Activated naive CD8-positive, alpha-beta T cell treated with anti-CD3 and anti-CD28 coated beads, Interleukin-2, amount 50 U/mL, for 24 hours (primary cell): ENCODE measurements at regions not wholly inside any gene's neighbourhood (a gene's known extent, or its start where the extent isn't known, plus 50 kb on each side); places are given as distances from the start of the nearest gene placed in this dataset.
"Not testable (repeated sequence)": the region's sequence is repeated elsewhere in the genome, so short reads cannot be mapped to it uniquely, and the experiment has no call there.

Source experiments
- ATAC-seq: fragments of 150-1000 bp; cut with Tn5 transposase; one replicate; pipeline ENCODE4 v1.10.0; 2021
- DNase-seq: peaks from one replicate; pipeline ENCODE4 v3.0.0; 2021
- H3K27ac Mint-ChIP-seq: one replicate; pipeline ENCODE4 v1.8.0; 2021; ENCODE audit warnings: mild to moderate bottlenecking, mixed read lengths
- H3K27me3 Mint-ChIP-seq: one replicate; pipeline ENCODE4 v1.8.0; 2021; ENCODE audit warnings: mixed read lengths
- H3K36me3 Mint-ChIP-seq: one replicate; pipeline ENCODE4 v1.8.0; 2021; ENCODE audit warnings: low read depth, mixed read lengths
- H3K4me1 Mint-ChIP-seq: one replicate; pipeline ENCODE4 v1.8.0; 2021; ENCODE audit warnings: mixed read lengths
- H3K4me3 Mint-ChIP-seq: one replicate; pipeline ENCODE4 v1.8.0; 2021; ENCODE audit warnings: mild to moderate bottlenecking, moderate library complexity, mixed read lengths
- H3K9me3 Mint-ChIP-seq: one replicate; pipeline ENCODE4 v1.8.0; 2021; ENCODE audit warnings: mixed read lengths

DNA sequence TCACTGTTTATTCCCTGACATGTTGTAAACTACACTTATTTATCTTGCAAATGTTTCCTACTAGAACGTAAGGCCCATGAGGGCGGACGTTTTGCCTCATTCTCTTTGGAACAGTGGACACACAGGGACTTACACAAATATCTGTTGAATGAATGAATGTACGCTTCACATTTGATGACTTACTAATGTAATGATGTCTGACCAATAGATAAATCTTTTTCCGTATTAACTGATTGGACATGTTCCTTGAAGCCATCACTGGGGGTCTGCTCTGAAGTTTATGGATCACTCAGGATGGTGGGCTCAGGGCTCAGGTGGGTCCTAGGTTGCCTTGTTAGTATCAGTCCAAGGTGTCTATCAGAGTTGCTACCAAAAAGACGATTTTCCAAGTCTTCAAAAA is 763.2 kb upstream of the TPTE start:
- no peaks in the 10 kb centered on the region for H3K4me1 Mint-ChIP-seq
- no peak overlapping the region for H3K27ac Mint-ChIP-seq
- DNase-seq: no peak
- no peak for ATAC-seq
- peaks cover 3% of the 10 kb centered on the region for H3K9me3 Mint-ChIP-seq
- no peaks in the 10 kb centered on the region for H3K36me3 Mint-ChIP-seq
- no peak overlapping the region for H3K4me3 Mint-ChIP-seq
- H3K27me3 Mint-ChIP-seq: no peaks in the 10 kb centered on the region

DNA sequence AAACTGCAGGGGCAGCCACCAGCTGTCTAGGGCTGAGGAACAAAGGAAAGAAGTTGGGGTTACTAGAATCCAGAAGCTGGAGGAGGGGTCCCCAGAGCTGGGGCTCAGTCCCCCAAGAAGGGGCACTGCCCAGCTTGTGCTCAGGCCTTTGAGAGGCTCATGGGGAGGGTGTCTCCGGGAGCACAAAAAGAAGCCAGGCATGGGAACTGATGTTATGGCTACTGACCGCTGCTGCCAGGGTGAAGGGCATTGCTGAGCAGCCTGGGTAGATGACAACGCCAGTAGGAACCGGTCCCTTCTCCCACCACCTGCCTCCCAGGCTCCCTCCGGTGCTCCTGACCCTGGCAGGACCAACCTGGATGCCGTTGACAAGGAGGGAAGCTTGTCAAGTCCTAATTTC is 762.5 kb upstream of the TPTE start:
- Mint-ChIP-seq H3K9me3 (peaks cover 3% of the 10 kb centered on the region), H3K4me1 (no peaks in the 10 kb centered on the region), H3K27me3 (no peaks in the 10 kb centered on the region), H3K27ac (no peak overlapping the region), H3K36me3 (no peaks in the 10 kb centered on the region), H3K4me3 (no peak overlapping the region)
- DNase-seq (no peak), ATAC-seq (no peak)

DNA sequence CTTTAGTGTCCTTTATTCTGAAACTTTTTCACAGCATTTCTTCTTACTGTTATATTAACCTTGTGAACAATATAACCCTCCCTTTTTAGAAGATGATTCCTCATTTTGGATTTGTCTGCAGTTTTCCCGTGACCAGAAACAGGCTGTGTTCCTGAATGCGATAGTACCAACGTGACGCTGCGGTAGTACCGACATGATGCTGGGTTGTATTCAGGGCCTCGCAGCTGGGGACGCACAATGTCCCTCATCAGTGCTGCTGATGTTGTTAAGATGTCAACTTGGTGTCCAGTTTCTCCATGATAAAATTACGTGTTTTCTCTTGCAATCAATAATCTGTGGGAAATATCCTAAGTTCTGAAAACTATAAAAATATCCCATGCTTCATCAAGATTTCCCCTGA is 761.4 kb upstream of the TPTE start:
- no peak for DNase-seq
- Mint-ChIP-seq H3K4me1 (no peaks in the 10 kb centered on the region), H3K27me3 (no peaks in the 10 kb centered on the region), H3K9me3 (no peaks in the 10 kb centered on the region), H3K36me3 (no peaks in the 10 kb centered on the region), H3K4me3 (no peak overlapping the region), H3K27ac (no peak overlapping the region)
- no peak for ATAC-seq

DNA sequence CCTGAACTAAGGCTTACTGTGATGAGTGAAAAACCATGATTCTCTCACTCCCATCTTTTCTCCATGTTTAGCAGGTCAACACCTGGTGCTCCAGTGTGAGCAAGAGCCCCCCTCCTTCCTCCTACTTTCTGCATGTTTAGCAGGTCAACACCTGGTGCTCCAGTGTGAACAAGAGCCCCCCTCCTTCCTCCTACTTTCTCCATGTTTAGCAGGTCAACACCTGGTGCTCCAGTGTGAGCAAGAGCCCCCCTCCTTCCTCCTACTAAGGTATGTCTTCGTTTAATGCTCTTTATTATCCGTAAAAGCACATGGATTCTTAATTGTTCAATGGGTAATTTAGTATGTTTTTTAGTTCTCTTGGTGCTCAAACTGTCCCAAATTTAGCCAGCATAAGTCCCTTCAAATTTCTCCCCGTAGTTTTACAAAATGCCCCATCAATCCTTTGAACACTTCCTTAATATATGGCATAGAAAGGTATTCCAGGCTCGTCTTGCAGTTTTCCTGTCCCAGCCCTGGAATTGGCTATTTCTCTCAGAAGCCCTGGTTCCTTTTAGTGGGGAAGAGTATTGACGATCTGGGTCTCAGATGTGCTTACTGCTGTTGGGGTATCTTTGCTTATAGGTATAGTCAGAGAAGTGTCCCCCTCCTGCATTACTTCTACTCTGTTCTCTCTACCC is 760.8 kb upstream of the TPTE start:
- no peak for DNase-seq
- Mint-ChIP-seq H3K27me3 (no peaks in the 10 kb centered on the region), H3K36me3 (no peaks in the 10 kb centered on the region), H3K27ac (no peak overlapping the region), H3K4me1 (no peaks in the 10 kb centered on the region), H3K4me3 (no peak overlapping the region), H3K9me3 (no peaks in the 10 kb centered on the region)
- no peak for ATAC-seq

DNA sequence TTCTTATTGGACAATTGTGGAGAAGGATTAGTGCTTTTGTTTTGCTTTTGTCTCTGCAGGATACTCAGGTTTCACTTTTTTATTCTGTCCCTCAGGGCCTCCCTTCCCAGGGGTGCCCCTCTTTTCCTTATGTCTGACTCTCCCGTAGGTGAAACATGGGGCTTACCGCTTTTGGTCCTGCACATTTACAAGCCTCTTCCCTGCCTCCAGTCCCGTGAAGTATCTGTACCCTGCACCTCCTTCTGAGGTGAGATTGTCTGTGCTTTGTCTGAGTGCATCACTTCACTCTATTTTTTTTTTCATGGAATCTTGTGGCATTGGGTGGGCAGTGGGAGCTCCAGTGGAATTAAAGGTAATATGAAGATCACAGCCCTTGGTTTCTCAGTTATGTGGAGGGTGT is 758.1 kb upstream of the TPTE start:
- no peak for DNase-seq
- ATAC-seq: no peak
- H3K36me3 Mint-ChIP-seq: no peaks in the 10 kb centered on the region
- H3K27me3 Mint-ChIP-seq: no peaks in the 10 kb centered on the region
- H3K4me1 Mint-ChIP-seq: no peaks in the 10 kb centered on the region
- H3K27ac Mint-ChIP-seq: no peak overlapping the region
- H3K9me3 Mint-ChIP-seq: no peaks in the 10 kb centered on the region
- no peak overlapping the region for H3K4me3 Mint-ChIP-seq

DNA sequence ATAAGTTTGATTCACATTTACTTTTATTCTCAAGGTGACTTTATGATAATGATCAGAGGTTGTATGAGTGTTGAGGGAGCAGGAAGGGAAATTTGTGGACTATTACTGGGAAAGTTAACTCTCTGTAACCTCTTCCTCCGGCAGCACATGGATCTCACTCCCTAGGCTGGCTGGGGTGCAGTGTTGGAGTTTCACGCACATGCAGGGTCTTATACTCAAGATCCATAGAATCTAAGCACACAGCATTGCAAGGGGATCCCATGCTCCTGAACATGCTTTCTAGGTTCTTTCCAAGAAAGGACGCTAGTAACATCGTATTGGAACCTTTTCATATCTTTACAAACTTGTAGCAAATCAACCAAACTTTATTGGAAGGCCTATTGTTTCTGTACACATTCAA is 757.6 kb upstream of the TPTE start:
- DNase-seq (no peak), ATAC-seq (no peak)
- Mint-ChIP-seq H3K27ac (no peak overlapping the region), H3K4me1 (no peaks in the 10 kb centered on the region), H3K36me3 (no peaks in the 10 kb centered on the region), H3K4me3 (no peak overlapping the region), H3K27me3 (no peaks in the 10 kb centered on the region), H3K9me3 (no peaks in the 10 kb centered on the region)

DNA sequence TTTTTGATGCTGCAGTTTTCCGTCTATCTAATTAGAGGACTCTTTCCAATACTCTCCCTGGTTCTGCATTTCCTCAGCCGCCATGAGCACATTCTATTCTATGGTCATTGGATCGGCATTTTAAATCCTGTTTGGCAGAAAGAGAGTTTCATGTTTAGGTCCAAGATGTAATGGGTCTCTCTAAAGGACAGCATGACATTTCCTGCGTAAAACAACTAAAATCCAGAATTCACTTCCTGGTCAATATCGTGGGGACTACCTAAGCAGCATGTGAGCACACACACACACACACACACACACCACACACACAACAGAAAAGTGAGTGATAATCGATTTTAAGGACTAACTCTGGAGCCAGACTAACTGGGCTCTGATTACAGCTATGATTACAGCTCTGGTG is 757.1 kb upstream of the TPTE start:
- DNase-seq, H3K4me3 Mint-ChIP-seq, H3K4me1 Mint-ChIP-seq, ATAC-seq, H3K36me3 Mint-ChIP-seq, H3K27ac Mint-ChIP-seq, H3K9me3 Mint-ChIP-seq, H3K27me3 Mint-ChIP-seq: not testable (repeated sequence)

DNA sequence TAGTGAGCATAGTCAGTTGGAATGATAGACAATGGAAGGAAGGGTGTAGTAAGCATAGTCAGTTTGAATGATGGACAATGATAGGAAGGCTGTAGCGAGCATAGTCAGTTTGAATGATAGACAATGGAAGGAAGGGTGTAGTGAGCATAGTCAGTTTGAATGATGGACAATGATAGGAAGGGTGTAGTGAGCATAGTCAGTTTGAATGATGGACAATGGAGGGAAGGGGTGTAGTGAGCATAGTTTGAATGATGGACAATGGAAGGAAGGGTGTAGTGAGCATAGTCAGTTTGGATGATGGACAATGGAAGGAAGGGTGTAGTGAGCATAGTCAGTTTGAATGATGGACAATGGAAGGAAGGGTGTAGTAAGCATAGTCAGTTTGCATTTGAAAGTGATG is 755.8 kb upstream of the TPTE start:
- H3K4me1 Mint-ChIP-seq, H3K27me3 Mint-ChIP-seq, DNase-seq, ATAC-seq, H3K36me3 Mint-ChIP-seq, H3K4me3 Mint-ChIP-seq, H3K9me3 Mint-ChIP-seq, H3K27ac Mint-ChIP-seq: not testable (repeated sequence)

DNA sequence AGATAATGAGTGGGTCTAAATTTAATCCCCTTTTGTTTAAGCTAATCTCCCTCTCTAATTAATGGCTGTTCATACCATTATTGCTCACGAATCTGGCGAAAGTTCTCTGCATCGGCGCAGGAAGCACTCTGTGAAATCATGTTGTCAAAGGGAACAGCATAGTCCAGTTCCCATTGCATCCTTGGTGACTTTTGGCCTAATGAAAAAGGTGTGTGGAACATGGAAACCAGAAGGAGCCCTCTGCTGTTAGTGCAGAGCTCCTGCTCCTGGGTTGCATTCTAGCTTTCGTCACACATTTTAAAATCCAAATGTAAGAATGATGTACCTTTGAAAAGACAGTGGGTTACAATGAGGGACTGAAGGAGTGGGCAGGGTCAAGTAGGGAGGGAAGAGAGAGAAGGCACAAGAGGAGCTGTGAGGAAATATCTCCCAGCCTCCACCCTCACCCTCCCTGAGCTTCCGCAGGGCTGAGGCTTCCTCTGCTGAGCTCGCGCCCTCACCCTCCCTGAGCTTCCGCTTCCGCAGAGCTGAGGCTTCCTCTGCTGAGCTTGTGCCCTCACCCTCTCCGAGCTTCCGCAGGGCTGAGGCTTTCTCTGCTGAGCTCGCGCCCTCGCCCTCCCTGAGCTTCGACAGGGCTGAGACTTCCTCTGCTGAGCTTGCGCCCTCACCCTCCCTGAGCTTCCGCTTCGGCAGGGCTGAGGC is 754.3 kb upstream of the TPTE start:
- not testable (repeated sequence) for H3K36me3 Mint-ChIP-seq, H3K27me3 Mint-ChIP-seq, H3K4me3 Mint-ChIP-seq, H3K27ac Mint-ChIP-seq, H3K9me3 Mint-ChIP-seq, ATAC-seq, DNase-seq, H3K4me1 Mint-ChIP-seq

DNA sequence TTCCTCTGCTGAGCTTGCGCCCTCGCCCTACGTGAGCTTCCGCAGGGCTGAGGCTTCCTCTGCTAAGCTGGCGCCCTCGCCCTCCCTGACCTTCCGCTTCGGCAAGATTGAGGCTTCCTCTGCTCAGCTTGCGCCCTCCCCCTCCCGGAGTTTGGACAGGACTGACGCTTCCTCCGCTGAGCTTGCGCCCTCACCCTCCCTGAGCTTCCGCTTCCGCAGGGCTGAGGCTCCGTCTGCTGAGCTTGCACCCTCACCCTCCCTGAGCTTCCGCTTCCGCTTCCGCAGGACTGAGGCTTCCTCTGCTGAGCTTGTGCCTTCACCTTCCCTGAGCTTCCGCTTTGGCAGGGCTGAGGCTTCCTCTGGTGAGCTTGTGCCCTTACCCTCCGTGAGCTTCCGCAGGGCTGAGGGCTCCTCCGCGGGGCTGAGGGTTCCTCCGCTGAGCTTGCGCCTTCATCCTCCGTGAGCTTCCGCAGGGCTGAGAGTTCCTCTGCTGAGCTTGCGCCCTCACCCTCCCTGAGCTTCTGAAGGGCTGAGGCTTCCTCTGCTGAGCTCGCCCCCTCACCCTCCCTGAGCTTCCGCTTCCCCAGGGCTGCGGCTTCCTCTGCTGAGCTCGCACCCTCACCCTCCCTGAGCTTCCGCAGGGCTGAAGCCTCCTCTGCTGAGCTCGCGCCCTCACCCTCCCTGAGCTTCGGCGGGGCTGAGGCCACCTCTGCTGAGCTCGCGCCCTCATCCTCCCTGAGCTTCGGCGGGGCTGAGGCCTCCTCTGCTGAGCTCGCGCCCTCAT is 753.6 kb upstream of the TPTE start:
- Mint-ChIP-seq H3K4me3 (no peak overlapping the region), H3K27me3 (no peaks in the 10 kb centered on the region), H3K9me3 (no peaks in the 10 kb centered on the region), H3K4me1 (no peaks in the 10 kb centered on the region), H3K36me3 (no peaks in the 10 kb centered on the region), H3K27ac (no peak overlapping the region)
- no peak for ATAC-seq
- DNase-seq: no peak

DNA sequence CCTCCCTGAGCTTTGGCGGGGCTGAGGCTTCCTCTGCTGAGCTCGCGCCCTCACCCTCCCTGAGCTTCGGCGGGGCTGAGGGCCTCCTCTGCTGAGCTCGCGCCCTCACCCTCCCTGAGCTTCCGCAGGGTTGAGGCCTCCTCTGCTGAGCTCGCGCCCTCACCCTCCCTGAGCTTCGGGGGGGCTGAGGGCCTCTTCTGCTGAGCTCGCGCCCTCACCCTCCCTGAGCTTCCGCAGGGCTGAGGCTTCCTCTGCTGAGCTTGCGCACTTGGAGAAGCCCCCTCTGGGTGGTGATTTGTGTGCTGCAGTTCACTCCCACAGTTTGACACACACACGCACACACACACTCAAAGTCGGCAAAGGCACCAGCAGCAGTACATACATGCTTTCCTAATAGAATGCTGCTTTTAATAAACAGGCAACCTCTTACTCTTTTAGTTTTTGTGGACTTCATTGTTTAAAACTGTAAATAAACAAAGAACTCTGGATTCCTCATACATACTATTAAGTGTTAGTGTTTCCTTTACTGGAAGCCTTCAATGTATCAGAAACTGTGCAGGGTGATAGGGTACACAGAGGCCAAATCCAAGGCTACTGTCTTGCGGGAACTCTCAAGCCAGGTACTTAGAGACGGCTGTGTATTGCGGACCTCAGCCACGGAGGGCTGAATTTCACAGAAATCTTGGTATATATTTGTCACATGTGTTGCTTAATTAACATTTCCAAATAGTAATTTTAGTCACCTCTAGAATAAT is 752.8 kb upstream of the TPTE start:
- DNase-seq, H3K4me1 Mint-ChIP-seq, ATAC-seq, H3K27me3 Mint-ChIP-seq, H3K9me3 Mint-ChIP-seq, H3K27ac Mint-ChIP-seq, H3K36me3 Mint-ChIP-seq, H3K4me3 Mint-ChIP-seq: not testable (repeated sequence)

DNA sequence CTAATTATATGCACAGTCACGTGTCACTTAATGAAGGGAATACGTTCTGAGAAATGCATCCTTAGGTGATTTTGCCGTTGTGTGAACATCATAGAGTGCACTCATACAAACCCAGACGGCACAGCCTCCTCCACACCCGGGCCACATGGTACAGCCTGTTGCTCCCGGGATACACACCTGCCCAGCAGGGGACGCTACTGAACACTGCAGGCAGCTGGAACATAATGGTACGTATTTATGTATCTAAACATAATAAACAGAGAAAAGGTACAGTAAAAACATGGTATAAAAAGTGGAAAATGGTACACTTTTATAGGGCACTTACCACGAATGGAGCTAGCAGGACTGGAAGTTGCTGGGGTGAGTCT is 752.3 kb upstream of the TPTE start:
- not testable (repeated sequence) for H3K27ac Mint-ChIP-seq, H3K4me1 Mint-ChIP-seq, DNase-seq, H3K27me3 Mint-ChIP-seq, H3K36me3 Mint-ChIP-seq, H3K4me3 Mint-ChIP-seq, ATAC-seq, H3K9me3 Mint-ChIP-seq

DNA sequence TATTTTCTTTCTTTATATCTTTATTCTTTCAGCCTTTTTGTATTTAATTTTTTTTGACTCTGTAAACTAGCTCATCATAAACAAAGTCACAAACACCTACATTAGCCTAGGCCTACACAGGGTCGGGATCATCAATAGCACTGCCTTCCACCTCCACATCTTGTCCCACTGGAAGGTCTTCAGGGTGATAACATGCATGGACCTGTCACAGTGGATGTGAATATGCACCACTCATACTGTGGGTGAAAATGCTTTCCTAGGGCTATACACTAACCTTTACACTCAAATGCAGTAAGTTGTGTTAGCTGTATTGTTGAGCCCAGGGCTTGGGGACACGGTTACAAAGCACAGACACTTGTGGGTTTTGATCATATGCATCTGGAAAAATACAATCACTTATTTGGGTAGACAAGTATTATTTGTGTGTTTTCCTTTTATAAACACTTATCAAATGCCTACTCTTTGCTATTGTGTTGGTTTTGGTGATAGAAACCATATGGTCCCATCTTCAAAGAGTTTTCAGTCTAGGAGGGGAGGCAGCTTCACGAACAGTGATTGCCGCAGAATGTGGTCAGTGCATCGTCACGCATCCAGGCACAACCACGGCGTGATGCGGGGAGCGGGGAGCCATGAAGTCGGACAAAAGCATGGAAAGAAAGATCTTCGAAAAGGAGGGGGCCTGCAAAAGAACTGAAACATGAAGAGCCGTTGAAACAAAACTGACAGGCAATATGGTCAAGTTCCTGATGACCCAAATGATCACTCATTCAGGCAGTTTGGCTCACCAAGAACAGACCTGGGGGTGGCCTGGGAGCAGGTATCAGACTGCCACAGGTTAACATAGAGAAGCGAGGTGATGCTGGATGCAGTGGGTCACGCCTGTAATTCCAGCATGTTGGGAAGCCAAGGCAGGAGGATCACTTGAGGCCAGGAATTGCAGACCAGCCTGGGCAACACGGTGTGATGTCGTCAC is 751.4 kb upstream of the TPTE start:
- H3K4me1 Mint-ChIP-seq, H3K27ac Mint-ChIP-seq, DNase-seq, H3K36me3 Mint-ChIP-seq, ATAC-seq, H3K9me3 Mint-ChIP-seq, H3K27me3 Mint-ChIP-seq, H3K4me3 Mint-ChIP-seq: not testable (repeated sequence)
